ENCODE measurements at regions not wholly inside any gene's neighbourhood (a gene's known extent, or its start where the extent isn't known, plus 50 kb on each side); places are given as distances from the start of the nearest gene placed in this dataset.
"Not testable (repeated sequence)": the region's sequence is repeated elsewhere in the genome, so short reads cannot be mapped to it uniquely, and the experiment has no call there.

DNA sequence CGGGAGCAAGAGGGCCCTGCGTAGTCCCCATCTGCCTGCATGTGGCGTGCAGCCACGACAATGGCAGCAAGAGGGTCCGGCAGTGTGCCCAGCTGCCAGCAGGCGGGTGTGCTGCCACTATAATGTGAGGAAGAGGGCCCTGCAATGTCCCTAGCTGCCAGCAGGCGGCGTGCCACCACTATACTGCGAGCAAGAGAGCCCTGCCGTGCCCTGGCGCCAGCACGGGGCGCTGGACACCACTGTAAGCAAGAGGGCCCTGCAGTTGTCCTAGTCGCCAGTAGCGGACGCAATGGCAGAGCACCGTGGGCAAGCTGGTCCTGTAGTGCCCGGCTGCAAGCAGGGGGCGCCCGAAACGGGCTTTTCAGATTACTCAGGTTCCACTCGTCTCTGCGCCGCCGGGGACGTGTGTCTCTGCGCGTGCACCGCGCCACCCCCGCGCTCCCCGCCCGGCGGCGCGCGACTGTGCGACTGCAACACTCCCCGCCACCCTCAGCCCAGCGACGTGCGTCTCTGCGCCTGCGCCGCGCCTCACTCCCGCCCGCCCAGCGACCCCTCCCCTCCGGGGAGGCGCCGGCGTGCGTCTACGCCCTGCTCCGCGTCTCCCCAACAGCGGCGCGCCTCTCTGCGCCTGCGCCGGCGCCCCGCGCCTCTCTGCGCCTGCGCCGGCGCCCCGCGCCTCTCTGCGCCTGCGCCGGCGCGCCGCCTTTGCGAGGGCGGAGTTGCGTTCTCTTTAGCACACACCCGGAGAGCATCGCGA, 159.4 kb upstream of the FRG2B start:
- ATAC-seq: not testable (repeated sequence)

DNA sequence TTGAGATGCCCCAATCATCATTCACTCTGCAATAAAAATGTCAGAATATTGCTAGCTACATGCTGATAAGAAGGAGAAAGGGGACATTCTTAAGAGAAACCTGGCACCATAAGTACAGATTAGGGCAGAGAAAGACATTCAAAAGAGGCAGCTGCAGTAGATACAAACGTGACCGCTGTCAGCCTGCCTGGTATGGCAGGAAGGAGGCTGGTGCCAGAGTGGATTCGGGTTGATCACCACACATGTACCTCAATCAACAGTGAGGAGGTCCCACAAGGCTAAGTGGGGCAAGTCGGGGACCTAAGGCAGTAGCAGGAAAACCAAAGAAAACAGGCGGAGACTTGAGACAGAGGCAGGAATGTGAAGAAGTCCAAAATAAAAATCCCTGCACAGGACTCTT, 158.6 kb upstream of the FRG2B start:
- ATAC-seq: not testable (repeated sequence)

DNA sequence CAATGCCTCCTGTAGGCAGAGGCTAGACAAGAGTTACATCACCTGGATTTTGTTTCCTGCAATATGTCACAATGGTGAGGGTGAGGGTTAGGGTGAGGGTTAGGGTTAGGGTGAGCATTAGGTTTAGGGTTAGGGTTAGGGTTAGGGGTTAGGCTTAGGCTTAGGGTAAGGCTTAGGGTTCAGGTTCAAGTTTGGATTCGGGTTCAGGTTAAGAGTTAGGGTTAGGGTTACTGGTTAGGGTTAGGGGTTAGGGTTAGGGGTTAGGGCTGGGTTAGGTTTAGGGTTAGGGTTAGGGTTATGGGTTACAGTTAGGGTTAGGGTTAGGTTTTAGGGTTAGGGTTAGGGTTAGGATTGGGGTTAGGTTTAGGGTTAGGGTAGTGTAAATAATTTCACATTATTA, 138.7 kb upstream of the FRG2B start:
- not testable (repeated sequence) for ATAC-seq

DNA sequence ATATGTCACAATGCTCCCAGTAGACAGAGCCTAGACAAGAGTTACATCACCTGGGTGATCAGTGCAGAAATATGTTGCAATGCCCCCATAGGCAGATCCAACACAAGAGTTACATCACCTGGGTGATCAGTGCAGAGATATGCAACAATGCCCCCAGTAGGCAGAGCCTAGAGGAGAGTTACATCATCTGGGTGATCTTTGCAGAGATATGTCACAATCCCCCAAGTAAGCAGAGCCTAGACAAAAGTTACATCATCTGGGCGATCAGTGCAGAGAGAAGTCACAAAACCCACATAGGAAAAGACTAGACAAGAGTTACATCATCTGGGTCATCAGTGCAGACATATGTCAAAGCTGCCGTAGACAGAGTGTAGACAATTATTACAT, 138.2 kb upstream of the FRG2B start:
- ATAC-seq: not testable (repeated sequence)

DNA sequence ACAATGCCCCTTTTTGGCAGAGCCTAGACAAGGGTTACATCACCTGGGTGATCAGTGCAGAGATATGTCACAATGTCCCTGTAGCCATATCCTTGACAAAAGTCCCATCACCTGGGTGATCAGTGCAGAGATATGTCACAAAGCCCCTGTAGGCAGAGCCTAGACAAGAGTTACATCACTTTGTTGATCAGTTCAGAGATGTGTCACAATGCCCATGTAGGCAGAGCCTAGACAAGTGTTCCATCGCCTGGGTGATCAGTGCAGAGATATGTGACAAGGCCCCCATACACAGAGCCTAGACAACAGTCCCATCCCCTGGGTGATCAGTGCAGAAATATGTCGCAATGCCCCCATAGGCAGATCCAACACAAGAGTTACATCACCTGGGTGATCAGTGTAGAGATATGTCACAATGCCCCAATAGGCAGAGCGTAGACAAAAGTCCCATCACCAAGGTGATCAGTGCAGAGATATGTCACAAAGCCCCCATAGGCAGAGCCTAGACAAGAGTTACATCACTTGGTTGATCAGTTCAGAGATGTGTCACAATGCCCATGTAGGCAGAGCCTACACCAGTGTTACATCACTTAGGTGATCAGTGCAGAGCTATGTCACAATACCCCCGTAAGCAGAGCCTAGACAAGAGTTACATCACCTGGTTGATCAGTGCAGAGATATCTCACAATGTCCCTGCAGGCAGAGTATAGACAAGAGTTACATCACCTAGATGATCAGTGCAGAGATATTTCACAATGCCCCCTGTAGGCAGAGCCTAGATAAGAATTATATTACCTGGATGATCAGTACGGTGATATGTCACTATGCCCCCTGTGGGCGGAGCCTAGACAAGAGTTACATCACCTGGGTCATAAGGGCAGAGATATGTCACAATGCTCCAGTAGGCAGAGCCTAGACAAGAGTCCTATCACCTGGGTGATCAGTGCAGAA, 137.6 kb upstream of the FRG2B start:
- ATAC-seq: not testable (repeated sequence)

DNA sequence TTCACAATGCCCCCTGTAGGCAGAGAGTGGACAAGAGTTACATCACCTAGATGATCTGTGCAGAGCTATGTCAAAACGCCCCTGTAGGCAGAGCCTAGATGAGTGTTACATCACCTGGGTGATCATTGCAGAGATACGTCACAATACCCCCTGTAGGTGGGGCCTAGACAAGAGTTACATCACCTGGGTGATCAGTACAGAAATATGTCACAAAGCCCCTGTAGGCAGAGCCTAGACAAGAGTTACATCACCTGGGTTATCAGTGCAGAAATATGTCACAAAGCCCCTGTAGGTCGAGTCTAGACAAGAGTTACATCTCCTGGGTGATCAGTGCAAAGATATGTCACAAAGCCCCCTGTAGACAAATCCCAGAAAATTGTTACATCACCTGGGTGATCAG, 136.6 kb upstream of the FRG2B start:
- ATAC-seq: peak; percentile 68

DNA sequence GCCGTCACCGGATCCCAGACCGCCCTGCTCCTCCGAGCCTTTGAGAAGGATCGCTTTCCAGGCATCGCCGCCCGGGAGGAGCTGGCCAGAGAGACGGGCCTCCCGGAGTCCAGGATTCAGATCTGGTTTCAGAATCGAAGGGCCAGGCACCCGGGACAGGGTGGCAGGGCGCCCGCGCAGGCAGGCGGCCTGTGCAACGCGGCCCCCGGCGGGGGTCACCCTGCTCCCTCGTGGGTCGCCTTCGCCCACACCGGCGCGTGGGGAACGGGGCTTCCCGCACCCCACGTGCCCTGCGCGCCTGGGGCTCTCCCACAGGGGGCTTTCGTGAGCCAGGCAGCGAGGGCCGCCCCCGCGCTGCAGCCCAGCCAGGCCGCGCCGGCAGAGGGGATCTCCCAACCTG, 127.0 kb upstream of the FRG2B start:
- peak; percentile 57 for ATAC-seq

All from esophagus mucosa (tissue), 1 donor.